ENCODE measurements at regions not wholly inside any gene's neighbourhood (a gene's known extent, or its start where the extent isn't known, plus 50 kb on each side); places are given as distances from the start of the nearest gene placed in this dataset.

- POLR2A ChIA-PET: no interaction called here
- TF ChIP-seq MAZ (IDR thresholded peaks at IDR 0.05; ENCODE audit: borderline replicate concordance, low read depth, low read length) (no peak), EHF (CRISPR knock-in tag; IDR thresholded peaks at IDR 0.05) (no peak), HOXB5 (CRISPR knock-in tag; IDR thresholded peaks at IDR 0.05) (no peak), ATOH8 (CRISPR knock-in tag; IDR thresholded peaks at IDR 0.05; ENCODE audit: low read depth) (no peak), NR3C1 (IDR thresholded peaks at IDR 0.05) (no peak), CTCF (IDR thresholded peaks at IDR 0.05) (no peak), KDM5A (IDR thresholded peaks at IDR 0.05) (no peak), FOSB (CRISPR knock-in tag; IDR thresholded peaks at IDR 0.05) (no peak), HMGXB4 (CRISPR knock-in tag; IDR thresholded peaks at IDR 0.05; ENCODE audit: borderline replicate concordance) (no peak), NFE2L2 (conservative IDR thresholded peaks at IDR 0.05; ENCODE audit: low read length) (no peak), SMC3 (IDR thresholded peaks at IDR 0.05) (no peak), POLR2AphosphoS2 (conservative IDR thresholded peaks at IDR 0.05; ENCODE audit: low read length) (no peak), PHF8 (IDR thresholded peaks at IDR 0.05; ENCODE audit: borderline replicate concordance, low read depth) (no peak), KDM1A (IDR thresholded peaks at IDR 0.05; ENCODE audit: low read depth) (no peak)
Measured at GRCh38 chr15:26391567-26392194, 381.2 kb downstream of the GABRB3 start.

GRCh38 chr15:26382444-26383072 is 390.3 kb downstream of the GABRB3 start:
- 8% methylated on average over 8 of the region's 8 CpGs for WGBS (ENCODE audit: missing lambda C conversion rate)
- H3K4me3 ChIP-seq: no peak overlapping the region
- no peak overlapping the region for H3K4me2 ChIP-seq
- CTCF ChIA-PET: no interaction called here
- DNase-seq (ENCODE audit: low read depth in 1 of 2, low spot score in 1 of 2) (no peak), FAIRE-seq (no peak), ATAC-seq (no peak)
- no peak overlapping the region for H3K27ac ChIP-seq
- no peak for TF ChIP-seq ZFP36 (IDR thresholded peaks at IDR 0.05; ENCODE audit: borderline replicate concordance, partially characterized antibody)
- H3K9me3 ChIP-seq: no peaks in the 10 kb centered on the region
- H3K4me1 ChIP-seq: no peaks in the 10 kb centered on the region
- POLR2A ChIA-PET: no interaction called here

More at GRCh38 chr15:26391567-26392194, 381.2 kb downstream of the GABRB3 start:
- WGBS (ENCODE audit: missing lambda C conversion rate): 5% methylated on average over 5 of the region's 5 CpGs
- no peak overlapping the region for H3K4me3 ChIP-seq
- H3K4me1 ChIP-seq: no peaks in the 10 kb centered on the region
- H3K9me3 ChIP-seq: no peaks in the 10 kb centered on the region
- FAIRE-seq: no peak
- H3K27ac ChIP-seq: no peak overlapping the region
- ATAC-seq: no peak
- no peak for DNase-seq (ENCODE audit: low read depth in 1 of 2, low spot score in 1 of 2)
- CTCF ChIA-PET: no interaction called here
- H3K4me2 ChIP-seq: no peak overlapping the region

- CTCF ChIA-PET: no interaction called here
- Histone ChIP-seq H3K27ac (no peak overlapping the region), H3K9me3 (no peaks in the 10 kb centered on the region), H3K4me1 (no peaks in the 10 kb centered on the region), H3K4me2 (no peak overlapping the region), H3K4me3 (no peak overlapping the region)
- TF ChIP-seq PBX3 (IDR thresholded peaks at IDR 0.05) (no peak), POLR2AphosphoS2 (conservative IDR thresholded peaks at IDR 0.05; ENCODE audit: low read length) (no peak), SMC3 (IDR thresholded peaks at IDR 0.05) (no peak), NR3C1 (IDR thresholded peaks at IDR 0.05) (no peak), RCOR1 (IDR thresholded peaks at IDR 0.05; ENCODE audit: low read depth, low read length) (no peak), PHF8 (IDR thresholded peaks at IDR 0.05; ENCODE audit: borderline replicate concordance, low read depth) (no peak), EP300 (IDR thresholded peaks at IDR 0.05) (no peak), ATOH8 (CRISPR knock-in tag; IDR thresholded peaks at IDR 0.05; ENCODE audit: low read depth) (no peak), ZNF302 (CRISPR knock-in tag; IDR thresholded peaks at IDR 0.05) (no peak), NPAS2 (CRISPR knock-in tag; IDR thresholded peaks at IDR 0.05; ENCODE audit: borderline replicate concordance) (no peak), CBX8 (IDR thresholded peaks at IDR 0.05) (no peak), JUN (IDR thresholded peaks at IDR 0.05) (no peak), RARB (CRISPR knock-in tag; IDR thresholded peaks at IDR 0.05) (no peak), HEYL (CRISPR knock-in tag; IDR thresholded peaks at IDR 0.05) (no peak), BHLHE40 (IDR thresholded peaks at IDR 0.05; ENCODE audit: low read depth, low read length) (no peak), RAD21 (conservative IDR thresholded peaks at IDR 0.05 in 1 of 2, IDR thresholded peaks at IDR 0.05 in 1 of 2) (no peak)
- no peak for DNase-seq (ENCODE audit: low read depth in 1 of 2, low spot score in 1 of 2)
- WGBS (ENCODE audit: missing lambda C conversion rate): 5% methylated on average over 2 of the region's 2 CpGs
- POLR2A ChIA-PET: no interaction called here
- no peak for FAIRE-seq
- no peak for ATAC-seq
Measured at GRCh38 chr15:26378304-26378703, 394.6 kb downstream of the GABRB3 start.

Measured in A549 (cell line).